Fibroblast of lung (primary cell): ENCODE measurements at regions not wholly inside any gene's neighbourhood (a gene's known extent, or its start where the extent isn't known, plus 50 kb on each side); places are given as distances from the start of the nearest gene placed in this dataset.

Experiments used
- DNase-seq, 2 donors: peaks; one replicate each; pipeline versions ENCODE4 v3.0.0 to v3.0.0-alpha.2; 2010; ENCODE audit warnings: low read depth in 2 of 2
- H2AFZ ChIP-seq: 2 replicates; pipeline ENCODE4 v1.5.1; 2012; ENCODE audit warnings: low read length, control low read depth, inconsistent platforms
- H3K27ac ChIP-seq: 2 replicates; pipeline ENCODE4 v1.5.1; 2011; ENCODE audit warnings: low read length, control low read depth; ENCODE audit not compliant: insufficient read depth
- H3K27me3 ChIP-seq: 2 replicates; pipeline ENCODE4 v1.5.1; 2011; ENCODE audit warnings: mild to moderate bottlenecking, low read length; ENCODE audit not compliant: control insufficient read depth, insufficient read depth
- H3K36me3 ChIP-seq: 2 replicates; pipeline ENCODE4 v1.5.1; 2011; ENCODE audit warnings: low read length; ENCODE audit not compliant: control insufficient read depth, insufficient read depth
- H3K4me1 ChIP-seq: 2 replicates; pipeline ENCODE4 v1.5.1; 2011; ENCODE audit warnings: low read length; ENCODE audit not compliant: control insufficient read depth, insufficient read depth; ENCODE audit errors: extremely low read depth
- H3K4me2 ChIP-seq: 2 replicates; pipeline ENCODE4 v1.5.1; 2011; ENCODE audit warnings: low read length, control low read depth; ENCODE audit not compliant: insufficient read depth; ENCODE audit errors: extremely low read depth
- H3K4me3 ChIP-seq, 4 experiments: fragments of 200-600 bp in 1 of 4; sonication (generic) in 1 of 4; replicated peaks in 1 of 4; 2 replicates each; pipeline ENCODE4 v1.5.1; 2011 to 2016; ENCODE audit warnings: low read length in 4 of 4, low read depth in 3 of 4, mild to moderate bottlenecking in 3 of 4, control low read depth in 2 of 4, inconsistent platforms in 1 of 4, mixed read lengths in 1 of 4; ENCODE audit not compliant: insufficient read depth in 1 of 4; ENCODE audit errors: control extremely low read depth in 1 of 4
- H3K79me2 ChIP-seq: 2 replicates; pipeline ENCODE4 v1.5.1; 2012; ENCODE audit warnings: mild to moderate bottlenecking, low read length, inconsistent platforms; ENCODE audit not compliant: control insufficient read depth, insufficient read depth
- H3K9ac ChIP-seq: 2 replicates; pipeline ENCODE4 v1.5.1; 2011; ENCODE audit warnings: mild to moderate bottlenecking, low read length, control low read depth; ENCODE audit not compliant: insufficient read depth
- H3K9me3 ChIP-seq: 2 replicates; pipeline ENCODE4 v1.5.1; 2012; ENCODE audit warnings: low read depth, low read length; ENCODE audit not compliant: control insufficient read depth, insufficient read depth
- H4K20me1 ChIP-seq: 2 replicates; pipeline ENCODE4 v1.5.1; 2011; ENCODE audit warnings: low read length; ENCODE audit not compliant: control insufficient read depth, insufficient read depth; ENCODE audit errors: extremely low read depth
- EZH2 ChIP-seq: IDR thresholded peaks from 2 replicates; pipeline ENCODE4 v1.5.1; 2012; ENCODE audit warnings: low read length, control low read depth, mild to moderate bottlenecking; ENCODE audit errors: missing control alignments
- TF ChIP-seq, protein P1 (sequence below), 2 donors: IDR thresholded peaks in 1 of 2; conservative IDR thresholded peaks in 1 of 2; 1 replicate in 1 of 2; 2 replicates in 1 of 2; pipeline ENCODE4 v1.5.1; 2011 to 2012; ENCODE audit warnings: low read length in 2 of 2, control low read depth in 1 of 2, inconsistent platforms in 1 of 2, low read depth in 1 of 2, mild to moderate bottlenecking in 1 of 2

DNA sequence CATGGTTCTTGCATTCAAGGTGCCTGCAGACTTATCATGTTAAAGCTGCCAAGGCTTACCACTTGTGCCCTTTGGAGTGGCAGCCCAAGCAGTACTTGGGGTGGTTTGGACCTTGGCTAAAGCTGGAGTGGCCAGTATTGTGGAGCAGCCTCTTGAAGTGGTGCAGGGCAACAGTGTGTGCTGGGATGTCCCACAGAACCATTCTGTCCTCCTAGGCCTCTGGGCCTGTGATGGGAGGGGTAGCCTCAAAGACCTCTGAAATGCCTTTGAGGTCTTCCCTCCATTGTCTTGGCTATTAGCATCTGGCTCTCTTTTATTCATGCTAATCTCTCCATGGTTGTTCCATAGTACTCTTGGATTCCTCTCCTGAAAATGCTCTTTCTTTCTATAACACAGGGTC lies 78.2 kb upstream of the SLC24A4 start:
- H3K9me3 ChIP-seq, result no peaks in the 10 kb centered on the region
- H2AFZ ChIP-seq, result no peak overlapping the region
- no peak for TF ChIP-seq EZH2
- TF ChIP-seq, protein P1, sequence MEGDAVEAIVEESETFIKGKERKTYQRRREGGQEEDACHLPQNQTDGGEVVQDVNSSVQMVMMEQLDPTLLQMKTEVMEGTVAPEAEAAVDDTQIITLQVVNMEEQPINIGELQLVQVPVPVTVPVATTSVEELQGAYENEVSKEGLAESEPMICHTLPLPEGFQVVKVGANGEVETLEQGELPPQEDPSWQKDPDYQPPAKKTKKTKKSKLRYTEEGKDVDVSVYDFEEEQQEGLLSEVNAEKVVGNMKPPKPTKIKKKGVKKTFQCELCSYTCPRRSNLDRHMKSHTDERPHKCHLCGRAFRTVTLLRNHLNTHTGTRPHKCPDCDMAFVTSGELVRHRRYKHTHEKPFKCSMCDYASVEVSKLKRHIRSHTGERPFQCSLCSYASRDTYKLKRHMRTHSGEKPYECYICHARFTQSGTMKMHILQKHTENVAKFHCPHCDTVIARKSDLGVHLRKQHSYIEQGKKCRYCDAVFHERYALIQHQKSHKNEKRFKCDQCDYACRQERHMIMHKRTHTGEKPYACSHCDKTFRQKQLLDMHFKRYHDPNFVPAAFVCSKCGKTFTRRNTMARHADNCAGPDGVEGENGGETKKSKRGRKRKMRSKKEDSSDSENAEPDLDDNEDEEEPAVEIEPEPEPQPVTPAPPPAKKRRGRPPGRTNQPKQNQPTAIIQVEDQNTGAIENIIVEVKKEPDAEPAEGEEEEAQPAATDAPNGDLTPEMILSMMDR (conservative IDR thresholded peaks at IDR 0.05 in 1 of 2, IDR thresholded peaks at IDR 0.05 in 1 of 2; ENCODE audit: low read depth in 1 of 2, low read length in 2 of 2), result no peak
- H3K27me3 ChIP-seq, result no peaks in the 10 kb centered on the region
- H3K4me3 ChIP-seq, result no peak overlapping the region
- H3K36me3 ChIP-seq, result no peaks in the 10 kb centered on the region
- no peaks in the 10 kb centered on the region for H4K20me1 ChIP-seq
- H3K27ac ChIP-seq, result no peak overlapping the region
- no peak overlapping the region for H3K4me2 ChIP-seq
- H3K4me1 ChIP-seq, result no peaks in the 10 kb centered on the region
- DNase-seq, result no peak
- H3K9ac ChIP-seq, result no peak overlapping the region
- H3K79me2 ChIP-seq, result no peaks in the 10 kb centered on the region

DNA sequence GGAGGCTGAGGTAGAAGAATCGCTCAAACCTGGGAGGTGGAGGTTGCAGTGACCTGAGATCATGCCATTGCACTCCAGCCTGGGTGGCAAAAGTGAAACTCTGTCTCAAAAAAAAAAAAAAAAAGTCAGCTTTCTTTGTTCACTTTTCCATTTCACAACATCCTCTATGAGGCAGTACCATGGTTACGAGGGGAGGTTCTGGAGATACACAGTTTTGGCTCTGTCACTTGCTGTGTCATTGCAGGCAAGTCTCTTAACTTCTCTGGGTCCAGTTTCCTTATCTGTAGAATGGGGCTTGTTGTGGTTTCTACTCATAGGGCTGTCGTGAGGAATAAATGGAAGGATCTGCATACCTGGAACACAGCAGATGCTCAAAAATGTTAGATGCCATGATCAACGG lies 75.6 kb upstream of the SLC24A4 start:
- H4K20me1 ChIP-seq, result no peaks in the 10 kb centered on the region
- no peaks in the 10 kb centered on the region for H3K79me2 ChIP-seq
- H3K9ac ChIP-seq, result no peak overlapping the region
- no peak overlapping the region for H3K4me3 ChIP-seq
- DNase-seq, result no peak
- no peaks in the 10 kb centered on the region for H3K27me3 ChIP-seq
- no peak overlapping the region for H2AFZ ChIP-seq
- TF ChIP-seq, protein P1 (conservative IDR thresholded peaks at IDR 0.05 in 1 of 2, IDR thresholded peaks at IDR 0.05 in 1 of 2; ENCODE audit: low read depth in 1 of 2, low read length in 2 of 2), result no peak
- TF ChIP-seq EZH2, result no peak
- H3K9me3 ChIP-seq, result no peaks in the 10 kb centered on the region
- H3K36me3 ChIP-seq, result no peaks in the 10 kb centered on the region
- no peak overlapping the region for H3K27ac ChIP-seq
- H3K4me1 ChIP-seq, result no peaks in the 10 kb centered on the region
- H3K4me2 ChIP-seq, result no peak overlapping the region

DNA sequence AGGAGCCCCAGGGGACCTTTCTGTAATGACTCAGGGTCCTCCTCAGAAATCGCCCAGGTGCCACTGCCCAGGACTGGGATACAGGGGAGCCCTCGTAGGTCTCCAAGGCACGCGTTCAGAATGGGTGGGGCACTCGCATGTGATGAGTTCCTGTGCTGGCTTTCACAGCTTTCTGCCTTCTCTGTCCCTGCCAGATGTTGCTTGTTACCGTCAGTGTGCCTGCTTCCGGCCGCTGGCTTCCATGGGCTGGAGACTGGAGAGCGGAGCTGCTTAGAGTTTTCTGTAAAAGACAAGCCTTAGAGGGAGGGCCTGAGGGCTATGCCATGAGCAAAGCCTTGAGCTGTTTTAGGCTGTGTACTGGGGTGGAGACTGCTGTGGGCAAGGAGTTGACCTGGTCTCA lies 75.0 kb upstream of the SLC24A4 start:
- no peak for DNase-seq

More for the DNA sequence above, 75.0 kb upstream of the SLC24A4 start:
- TF ChIP-seq, protein P1 (conservative IDR thresholded peaks at IDR 0.05 in 1 of 2, IDR thresholded peaks at IDR 0.05 in 1 of 2; ENCODE audit: low read depth in 1 of 2, low read length in 2 of 2), result no peak
- TF ChIP-seq EZH2, result no peak
- Histone ChIP-seq H3K9me3 (no peaks in the 10 kb centered on the region), H3K36me3 (no peaks in the 10 kb centered on the region), H4K20me1 (no peaks in the 10 kb centered on the region), H3K4me3 (no peak overlapping the region), H3K79me2 (no peaks in the 10 kb centered on the region), H3K4me2 (no peak overlapping the region), H2AFZ (no peak overlapping the region), H3K27ac (no peak overlapping the region), H3K9ac (no peak overlapping the region), H3K4me1 (no peaks in the 10 kb centered on the region), H3K27me3 (no peaks in the 10 kb centered on the region)
